Colonic mucosa (tissue), 4 donors: ENCODE measurements at regions not wholly inside any gene's neighbourhood (a gene's known extent, or its start where the extent isn't known, plus 50 kb on each side); places are given as distances from the start of the nearest gene placed in this dataset.
"Not testable (repeated sequence)": the region's sequence is repeated elsewhere in the genome, so short reads cannot be mapped to it uniquely, and the experiment has no call there.

ENCODE experiments used
- DNase-seq: peaks from one replicate; pipeline ENCODE4 v3.0.0-alpha.2; 2020
- H3K27ac ChIP-seq: fragments of 200-600 bp; one replicate; pipeline ENCODE4 v1.8.0; 2021
- H3K27me3 ChIP-seq: fragments of 200-600 bp; one replicate; pipeline ENCODE4 v1.8.0; 2021
- H3K36me3 ChIP-seq: fragments of 200-600 bp; one replicate; pipeline ENCODE4 v1.8.0; 2021
- H3K4me1 ChIP-seq: fragments of 200-600 bp; one replicate; pipeline ENCODE4 v1.8.0; 2021; ENCODE audit warnings: mild to moderate bottlenecking
- H3K4me3 ChIP-seq: fragments of 200-600 bp; one replicate; pipeline ENCODE4 v1.8.0; 2021
- H3K9ac ChIP-seq, 2 donors: one replicate each; pipeline ENCODE4 v1.7.0; 2013; ENCODE audit warnings: control low read depth in 2 of 2, low read depth in 2 of 2, low read length in 2 of 2
- H3K9me3 ChIP-seq: fragments of 200-600 bp; one replicate; pipeline ENCODE4 v1.8.0; 2021
- CTCF ChIP-seq: fragments of 200-600 bp; IDR thresholded peaks from one replicate; pipeline ENCODE4 v1.8.0; 2022; ENCODE audit warnings: antibody characterized with exemption, mild to moderate bottlenecking
- intact Hi-C: fragments of 100-400 bp; cut with DNase I; formaldehyde crosslinking; loops from one replicate; pipeline ENCODE4 v1.14.1; 2022
- donor health status: healthy.
- donor health status: DM: no; HTN: no; CAD: no.
- donor health status: DM: no; HTN: no; CAD: no.

- no peak for TF ChIP-seq CTCF
- Histone ChIP-seq H3K9me3 (no peaks in the 10 kb centered on the region), H3K4me1 (no peaks in the 10 kb centered on the region), H3K9ac (no peak overlapping the region), H3K27ac (no peak overlapping the region), H3K4me3 (no peak overlapping the region), H3K27me3 (no peaks in the 10 kb centered on the region), H3K36me3 (no peaks in the 10 kb centered on the region)
- DNase-seq = no peak
- intact Hi-C loops = no loop called here
These were observed 181.9 kb downstream of the TMEM200A start for GRCh38 chr6:130547723-130548122.

- Histone ChIP-seq H3K9ac (no peak overlapping the region), H3K27me3 (no peaks in the 10 kb centered on the region), H3K27ac (no peak overlapping the region), H3K9me3 (no peaks in the 10 kb centered on the region), H3K4me1 (no peaks in the 10 kb centered on the region), H3K36me3 (no peaks in the 10 kb centered on the region), H3K4me3 (no peak overlapping the region)
- TF ChIP-seq CTCF = no peak
- intact Hi-C loops = no loop called here
- DNase-seq = no peak
These were observed 191.8 kb downstream of the TMEM200A start for GRCh38 chr6:130557481-130558112.

- Histone ChIP-seq H3K9ac (no peak overlapping the region), H3K9me3 (no peaks in the 10 kb centered on the region), H3K36me3 (no peaks in the 10 kb centered on the region), H3K4me1 (no peaks in the 10 kb centered on the region), H3K27me3 (no peaks in the 10 kb centered on the region), H3K4me3 (no peak overlapping the region), H3K27ac (no peak overlapping the region)
- intact Hi-C loops = no loop called here
- no peak for TF ChIP-seq CTCF
- no peak for DNase-seq
These were observed 192.3 kb downstream of the TMEM200A start for GRCh38 chr6:130558131-130558530.

GRCh38 chr6:130559166-130559565 is 193.3 kb downstream of the TMEM200A start:
- no peak overlapping the region for H3K4me3 ChIP-seq
- no peaks in the 10 kb centered on the region for H3K36me3 ChIP-seq
- no peak for TF ChIP-seq CTCF
- H3K27ac ChIP-seq = no peak overlapping the region
- H3K9me3 ChIP-seq = no peaks in the 10 kb centered on the region
- no peak overlapping the region for H3K9ac ChIP-seq
- no peaks in the 10 kb centered on the region for H3K4me1 ChIP-seq
- intact Hi-C loops = no loop called here
- DNase-seq = no peak
- H3K27me3 ChIP-seq = no peaks in the 10 kb centered on the region

GRCh38 chr6:130560231-130560630 is 194.4 kb downstream of the TMEM200A start:
- Histone ChIP-seq H3K9ac (no peak overlapping the region), H3K27me3 (no peaks in the 10 kb centered on the region), H3K4me1 (no peaks in the 10 kb centered on the region), H3K4me3 (no peak overlapping the region), H3K36me3 (no peaks in the 10 kb centered on the region), H3K27ac (no peak overlapping the region), H3K9me3 (no peaks in the 10 kb centered on the region)
- intact Hi-C loops = no loop called here
- DNase-seq = no peak
- no peak for TF ChIP-seq CTCF

GRCh38 chr6:130561159-130561558 is 195.3 kb downstream of the TMEM200A start:
- DNase-seq, H3K9me3 ChIP-seq, H3K27ac ChIP-seq: not testable (repeated sequence)

More at GRCh38 chr6:130561159-130561558, 195.3 kb downstream of the TMEM200A start:
- H3K36me3 ChIP-seq, H3K9ac ChIP-seq, H3K4me1 ChIP-seq, H3K27me3 ChIP-seq, intact Hi-C loops, H3K4me3 ChIP-seq: not testable (repeated sequence)
